ENCODE measurements at regions not wholly inside any gene's neighbourhood (a gene's known extent, or its start where the extent isn't known, plus 50 kb on each side); places are given as distances from the start of the nearest gene placed in this dataset.
"Not testable (repeated sequence)": the region's sequence is repeated elsewhere in the genome, so short reads cannot be mapped to it uniquely, and the experiment has no call there.

DNA sequence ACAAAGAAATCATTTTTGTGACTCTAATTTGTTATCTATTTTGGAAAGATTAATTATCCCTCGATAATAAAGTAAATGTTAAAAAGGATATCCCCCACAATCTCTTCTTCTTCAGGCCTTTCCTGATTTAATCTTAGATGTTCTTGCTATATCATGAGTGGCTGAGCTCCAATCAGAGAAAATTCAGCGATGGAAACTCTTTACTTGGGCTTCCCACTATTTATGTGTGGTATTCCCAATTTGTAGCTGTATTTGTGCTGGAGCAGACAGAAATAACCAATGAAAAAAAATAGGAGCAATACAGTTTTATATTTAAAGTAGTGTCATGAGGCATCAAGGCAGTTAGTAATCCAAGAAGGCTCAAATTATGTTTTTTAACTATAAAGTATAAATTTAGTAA is 539.1 kb downstream of the PRKD1 start:
- H3K4me1 Mint-ChIP-seq, result no peaks in the 10 kb centered on the region
- no peak for DNase-seq
- H3K27ac Mint-ChIP-seq, result no peak overlapping the region
- H3K9me3 Mint-ChIP-seq, result peaks cover 6 to 52% (median 17%) of the 10 kb centered on the region in 6 donors
- H3K27me3 Mint-ChIP-seq (ENCODE audit: low read depth in 3 of 3), result peaks cover 0 to 2% (median 0%) of the 10 kb centered on the region in 3 donors
- no peak overlapping the region for H3K4me3 Mint-ChIP-seq
- H3K36me3 Mint-ChIP-seq, result no peaks in the 10 kb centered on the region

DNA sequence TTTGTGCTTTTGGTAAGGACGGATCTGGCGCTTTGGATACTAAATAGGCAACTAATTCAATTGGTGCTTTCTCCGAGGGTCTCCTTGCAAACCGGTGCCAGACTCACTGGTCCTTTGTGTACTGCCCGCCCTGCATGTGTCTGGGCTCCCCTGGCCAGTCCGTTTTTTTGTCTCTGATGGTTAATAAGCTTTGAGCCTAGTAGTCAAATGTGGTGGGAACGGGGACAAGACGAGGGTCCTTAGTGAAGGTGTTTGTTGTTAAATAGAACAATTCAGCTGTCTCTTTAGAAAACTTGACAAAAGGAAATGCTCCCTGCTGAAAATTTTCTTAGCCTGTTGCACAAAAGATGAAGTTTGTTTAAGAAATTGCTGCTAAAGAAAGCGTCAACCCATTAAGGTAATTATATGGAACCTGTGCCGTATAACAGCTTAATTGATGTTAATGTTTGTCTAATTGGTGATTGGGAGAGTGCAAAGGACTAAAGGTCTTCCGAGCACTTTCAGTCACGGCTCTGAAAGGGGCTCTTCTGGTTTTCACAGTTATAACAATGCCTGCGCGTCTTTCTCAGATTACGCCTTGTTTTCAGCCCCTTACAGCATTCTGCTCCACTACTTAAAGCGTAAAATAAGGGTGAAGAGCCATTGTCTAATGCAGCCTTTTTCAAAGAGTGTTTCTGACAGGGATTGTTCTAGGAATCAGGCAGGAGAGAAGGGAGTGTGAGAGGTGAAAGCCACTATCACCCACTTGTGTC is 537.4 kb downstream of the PRKD1 start:
- Mint-ChIP-seq H3K36me3 (no peaks in the 10 kb centered on the region), H3K27ac (no peak overlapping the region), H3K9me3 (peaks cover 6 to 63% (median 20%) of the 10 kb centered on the region in 6 donors), H3K4me1 (no peaks in the 10 kb centered on the region), H3K27me3 (ENCODE audit: low read depth in 3 of 3) (no peaks in the 10 kb centered on the region), H3K4me3 (no peak overlapping the region)
- no peak for DNase-seq

GRCh38 chr14:29391231-29391630 is 536.4 kb downstream of the PRKD1 start:
- Mint-ChIP-seq H3K36me3 (no peaks in the 10 kb centered on the region), H3K4me1 (no peaks in the 10 kb centered on the region), H3K4me3 (no peak overlapping the region), H3K27me3 (ENCODE audit: low read depth in 3 of 3) (no peaks in the 10 kb centered on the region), H3K27ac (no peak overlapping the region), H3K9me3 (peaks cover 6 to 56% (median 19%) of the 10 kb centered on the region in 6 donors)
- DNase-seq, result no peak

DNA sequence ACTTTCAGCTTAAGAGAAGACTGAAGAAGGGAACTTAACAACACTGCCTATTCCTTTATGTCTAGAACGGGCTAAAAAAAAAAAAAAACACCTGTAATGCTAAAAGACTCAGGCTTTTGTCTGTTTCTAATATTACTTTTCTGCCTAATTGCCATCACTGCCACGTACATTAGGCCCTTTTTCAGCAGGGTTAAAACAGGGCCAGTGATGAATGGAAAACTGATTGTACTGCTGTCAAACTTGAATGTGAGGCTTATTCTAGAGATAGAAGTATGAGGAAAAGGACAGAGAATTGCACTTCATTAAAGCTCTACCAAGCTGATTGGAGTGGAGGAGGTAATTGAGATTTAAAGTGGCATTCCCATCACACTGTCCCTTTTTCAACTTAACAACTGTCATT is 535.8 kb downstream of the PRKD1 start:
- Mint-ChIP-seq H3K4me1 (no peaks in the 10 kb centered on the region), H3K27me3 (ENCODE audit: low read depth in 3 of 3) (no peaks in the 10 kb centered on the region), H3K27ac (no peak overlapping the region), H3K9me3 (peaks cover 6 to 56% (median 18%) of the 10 kb centered on the region in 6 donors), H3K36me3 (no peaks in the 10 kb centered on the region), H3K4me3 (no peak overlapping the region)
- DNase-seq, result no peak

- Mint-ChIP-seq H3K9me3 (peaks cover 6 to 56% (median 20%) of the 10 kb centered on the region in 6 donors), H3K27me3 (ENCODE audit: low read depth in 3 of 3) (no peaks in the 10 kb centered on the region), H3K4me3 (no peak overlapping the region), H3K27ac (no peak overlapping the region), H3K36me3 (no peaks in the 10 kb centered on the region), H3K4me1 (no peaks in the 10 kb centered on the region)
- DNase-seq, result no peak
Measured at GRCh38 chr14:29392287-29392686, 535.4 kb downstream of the PRKD1 start.

DNA sequence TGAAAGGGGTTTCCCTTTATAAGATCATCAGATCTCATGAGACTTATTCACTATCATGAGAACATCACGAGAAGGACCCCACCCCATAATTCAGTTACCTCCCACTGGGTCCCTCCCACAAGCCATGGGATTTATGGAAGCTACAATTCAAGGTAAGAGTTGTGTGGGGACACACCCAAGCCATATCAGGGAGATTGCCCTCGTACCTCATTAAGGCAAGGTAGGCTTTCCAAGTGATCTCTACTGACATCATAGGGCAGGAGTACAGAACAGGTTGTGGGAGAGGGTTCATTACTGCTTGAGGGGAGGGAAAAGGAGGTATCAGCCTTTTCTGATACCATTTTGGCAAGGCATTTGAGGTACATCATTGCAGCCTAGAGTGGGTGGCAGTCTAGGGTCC is 524.6 kb downstream of the PRKD1 start:
- Mint-ChIP-seq H3K27ac (no peak overlapping the region), H3K4me1 (no peaks in the 10 kb centered on the region), H3K27me3 (ENCODE audit: low read depth in 3 of 3) (peaks cover 0 to 2% (median 0%) of the 10 kb centered on the region in 3 donors), H3K9me3 (peaks cover 13 to 40% (median 27%) of the 10 kb centered on the region in 6 donors), H3K36me3 (no peaks in the 10 kb centered on the region), H3K4me3 (no peak overlapping the region)
- no peak for DNase-seq

GRCh38 chr14:29410581-29410980 is 517.1 kb downstream of the PRKD1 start:
- Mint-ChIP-seq H3K27ac (no peak overlapping the region), H3K36me3 (no peaks in the 10 kb centered on the region)
- DNase-seq, result no peak

DNA sequence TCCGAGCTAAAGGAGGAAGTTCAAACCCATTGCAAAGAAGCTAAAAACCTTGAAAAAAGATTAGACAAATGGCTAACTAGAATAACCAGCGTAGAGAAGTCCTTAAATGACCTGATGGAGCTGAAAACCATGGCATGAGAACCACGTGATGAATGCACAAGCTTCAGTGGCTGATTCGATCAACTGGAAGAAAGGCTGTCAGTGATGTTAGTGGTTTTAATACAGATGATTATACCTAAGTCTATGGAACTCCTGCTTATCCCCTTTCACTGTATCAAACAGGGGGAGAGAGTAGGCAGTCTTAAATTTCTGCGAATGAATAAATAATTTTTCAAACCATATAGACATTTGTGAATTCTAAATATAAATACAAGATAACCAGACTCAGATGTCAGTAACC is 512.7 kb downstream of the PRKD1 start:
- not testable (repeated sequence) for H3K36me3 Mint-ChIP-seq; H3K27ac Mint-ChIP-seq; H3K4me3 Mint-ChIP-seq; H3K27me3 Mint-ChIP-seq (ENCODE audit: low read depth in 3 of 3); DNase-seq; H3K4me1 Mint-ChIP-seq
- peaks cover 6 to 47% (median 13%) of the 10 kb centered on the region in 6 donors for H3K9me3 Mint-ChIP-seq

More at GRCh38 chr14:29410581-29410980, 517.1 kb downstream of the PRKD1 start:
- H3K4me3 Mint-ChIP-seq, result no peak overlapping the region
- peaks cover 16 to 49% (median 25%) of the 10 kb centered on the region in 6 donors for H3K9me3 Mint-ChIP-seq
- H3K4me1 Mint-ChIP-seq, result no peaks in the 10 kb centered on the region
- H3K27me3 Mint-ChIP-seq (ENCODE audit: low read depth in 3 of 3), result peaks cover 0 to 2% (median 0%) of the 10 kb centered on the region in 3 donors

DNA sequence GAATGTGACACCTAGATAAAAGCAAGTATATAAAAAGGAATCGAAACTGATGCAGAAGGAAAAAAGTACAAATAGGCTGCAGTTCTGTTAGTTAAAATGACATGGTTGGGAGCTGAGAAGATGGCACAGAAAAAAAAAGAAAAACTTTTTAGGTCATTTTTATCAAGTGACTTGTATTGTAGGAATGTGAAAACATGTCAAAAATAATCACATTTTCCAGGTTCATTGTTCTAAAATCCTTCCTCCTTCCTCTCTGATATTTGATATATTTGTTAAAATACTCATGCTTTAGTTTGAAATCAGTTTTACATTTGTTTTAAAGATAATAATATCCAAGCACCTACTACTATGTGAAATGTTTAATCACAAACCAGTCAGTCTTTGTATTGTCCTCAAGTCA is 507.9 kb downstream of the PRKD1 start:
- Mint-ChIP-seq H3K4me3 (no peak overlapping the region), H3K36me3 (no peaks in the 10 kb centered on the region), H3K27ac (no peak overlapping the region), H3K4me1 (no peaks in the 10 kb centered on the region), H3K27me3 (ENCODE audit: low read depth in 3 of 3) (peaks cover 0 to 6% (median 3%) of the 10 kb centered on the region in 3 donors), H3K9me3 (peaks cover 3 to 39% (median 20%) of the 10 kb centered on the region in 6 donors)
- DNase-seq, result no peak

GRCh38 chr14:29421156-29421728 is 506.4 kb downstream of the PRKD1 start:
- no peak overlapping the region for H3K27ac Mint-ChIP-seq
- no peaks in the 10 kb centered on the region for H3K36me3 Mint-ChIP-seq
- H3K9me3 Mint-ChIP-seq, result peaks cover 4 to 42% (median 25%) of the 10 kb centered on the region in 6 donors
- H3K4me3 Mint-ChIP-seq, result no peak overlapping the region
- H3K4me1 Mint-ChIP-seq, result no peaks in the 10 kb centered on the region
- peaks cover 0 to 6% (median 3%) of the 10 kb centered on the region in 3 donors for H3K27me3 Mint-ChIP-seq (ENCODE audit: low read depth in 3 of 3)
- no peak for DNase-seq

DNA sequence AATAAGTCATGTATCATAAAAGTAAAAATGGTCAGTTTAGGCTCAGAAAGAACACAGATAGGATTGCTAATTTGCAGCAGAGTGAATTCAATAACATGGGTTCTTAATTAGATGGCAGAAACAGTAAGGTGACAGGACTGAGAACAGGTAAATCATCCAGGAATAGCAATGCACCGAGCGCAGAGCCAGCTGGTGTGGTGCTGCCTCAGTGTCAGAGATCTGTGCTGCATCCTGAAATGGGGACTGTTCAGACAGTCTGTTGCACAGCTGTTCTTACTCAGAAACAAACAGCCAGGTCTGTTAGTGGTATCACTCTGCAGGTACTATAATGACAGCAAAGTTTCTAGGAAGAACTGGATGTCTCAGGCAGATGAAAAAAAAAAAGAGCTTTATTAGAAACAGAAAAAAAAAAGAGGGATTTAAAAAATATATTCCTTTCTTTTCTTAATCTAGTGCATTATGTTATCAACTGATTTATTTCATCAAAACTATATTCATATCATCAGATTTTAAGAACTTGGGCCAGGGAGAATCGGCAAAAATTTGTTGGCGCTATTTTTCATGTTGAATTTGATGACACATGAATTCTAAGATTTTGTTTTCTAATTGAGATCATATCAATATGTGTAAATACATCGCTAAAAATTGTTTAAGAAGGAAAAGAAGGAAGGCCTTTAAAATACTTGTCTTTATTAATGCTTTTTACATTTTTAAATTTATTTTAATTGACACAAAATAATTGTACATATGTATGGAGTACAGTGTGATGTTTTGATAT is 501.8 kb downstream of the PRKD1 start:
- H3K27ac Mint-ChIP-seq, result no peak overlapping the region
- H3K27me3 Mint-ChIP-seq (ENCODE audit: low read depth in 3 of 3), result peaks cover 0 to 2% (median 0%) of the 10 kb centered on the region in 3 donors
- DNase-seq, result no peak
- peaks cover 8 to 53% (median 28%) of the 10 kb centered on the region in 6 donors for H3K9me3 Mint-ChIP-seq
- H3K4me1 Mint-ChIP-seq, result no peaks in the 10 kb centered on the region
- no peaks in the 10 kb centered on the region for H3K36me3 Mint-ChIP-seq
- no peak overlapping the region for H3K4me3 Mint-ChIP-seq

GRCh38 chr14:29442696-29443095 is 485.0 kb downstream of the PRKD1 start:
- peaks cover 0 to 3% (median 0%) of the 10 kb centered on the region in 3 donors for H3K36me3 Mint-ChIP-seq
- no peak overlapping the region for H3K4me3 Mint-ChIP-seq
- peaks cover 15 to 78% (median 31%) of the 10 kb centered on the region in 6 donors for H3K9me3 Mint-ChIP-seq
- DNase-seq, result no peak
- peaks cover 0 to 5% (median 0%) of the 10 kb centered on the region in 3 donors for H3K27me3 Mint-ChIP-seq (ENCODE audit: low read depth in 3 of 3)
- no peak overlapping the region for H3K27ac Mint-ChIP-seq
- H3K4me1 Mint-ChIP-seq, result no peaks in the 10 kb centered on the region

DNA sequence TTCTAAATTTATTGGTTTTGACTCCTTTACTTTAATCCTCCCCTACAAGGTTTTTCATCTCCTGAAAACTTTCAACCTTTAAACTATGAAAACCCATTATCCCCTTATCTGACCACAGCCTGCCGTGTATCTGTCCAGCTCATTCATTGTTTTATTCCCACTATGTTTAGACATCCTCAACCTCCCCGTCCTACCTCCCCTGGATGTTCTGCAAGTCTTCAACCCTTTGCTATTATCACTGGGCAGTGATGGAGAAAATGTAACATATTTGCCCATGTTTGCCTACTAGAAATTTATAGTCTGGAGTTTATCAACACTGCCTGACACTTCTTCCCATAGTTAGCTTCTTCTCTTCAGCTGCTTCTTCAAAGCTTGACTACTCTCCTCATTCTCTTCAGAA is 483.4 kb downstream of the PRKD1 start:
- no peaks in the 10 kb centered on the region for H3K4me1 Mint-ChIP-seq

DNA sequence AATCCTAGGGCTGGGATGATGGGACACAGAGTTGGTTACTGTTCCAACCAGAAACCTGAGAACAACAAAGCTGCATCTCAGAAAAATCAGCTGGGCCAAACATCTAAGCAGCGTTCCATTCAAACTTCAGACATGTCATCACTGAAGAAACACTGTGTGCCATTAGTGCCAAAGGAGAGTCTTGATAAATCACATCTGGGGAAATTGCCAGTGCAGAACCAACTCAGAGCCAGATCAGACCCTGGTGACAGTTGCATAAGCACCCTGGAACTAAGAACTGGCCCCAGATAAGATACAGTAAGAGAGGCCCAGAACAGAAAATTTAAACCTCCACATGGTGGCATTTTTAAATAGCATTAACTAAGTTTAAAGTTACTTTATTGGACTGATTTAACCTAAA is 482.8 kb downstream of the PRKD1 start:
- H3K4me1 Mint-ChIP-seq, result no peaks in the 10 kb centered on the region
- H3K4me3 Mint-ChIP-seq, result no peak overlapping the region
- peaks cover 20 to 71% (median 26%) of the 10 kb centered on the region in 6 donors for H3K9me3 Mint-ChIP-seq
- no peak for DNase-seq
- no peak overlapping the region for H3K27ac Mint-ChIP-seq
- peaks cover 0 to 3% (median 0%) of the 10 kb centered on the region in 3 donors for H3K36me3 Mint-ChIP-seq
- H3K27me3 Mint-ChIP-seq (ENCODE audit: low read depth in 3 of 3), result peaks cover 0 to 2% (median 0%) of the 10 kb centered on the region in 3 donors

More for the DNA sequence above, 483.4 kb downstream of the PRKD1 start:
- Mint-ChIP-seq H3K36me3 (peaks cover 0 to 3% (median 0%) of the 10 kb centered on the region in 3 donors), H3K27me3 (ENCODE audit: low read depth in 3 of 3) (peaks cover 0 to 4% (median 0%) of the 10 kb centered on the region in 3 donors), H3K9me3 (peaks cover 16 to 71% (median 26%) of the 10 kb centered on the region in 6 donors), H3K4me3 (no peak overlapping the region), H3K27ac (no peak overlapping the region)
- no peak for DNase-seq
